ENCODE measurements at regions not wholly inside any gene's neighbourhood (a gene's known extent, or its start where the extent isn't known, plus 50 kb on each side); places are given as distances from the start of the nearest gene placed in this dataset.

DNA sequence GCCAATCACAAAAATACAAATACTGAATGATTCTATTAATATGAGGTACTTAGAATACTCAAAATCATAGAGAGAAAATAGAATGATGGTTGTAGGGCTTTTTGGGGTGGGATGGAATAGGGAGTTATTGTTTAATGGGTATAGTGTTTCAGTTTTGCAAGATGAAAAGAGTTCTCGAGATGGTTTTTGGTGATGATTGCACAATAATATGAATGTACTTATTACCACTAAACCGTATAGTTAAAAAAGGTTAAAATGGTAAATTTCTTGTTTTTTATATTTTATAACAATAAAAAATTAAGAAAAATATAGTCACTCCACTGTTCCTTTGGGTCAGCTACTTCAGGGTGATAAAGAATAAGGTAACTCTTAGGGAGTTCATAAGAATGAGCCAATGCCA, 560.1 kb downstream of the TDRD15 start:
- Histone ChIP-seq H3K27ac (no peak overlapping the region), H3K9me3 (peaks cover 9% of the 10 kb centered on the region; the same call in 1 of the 3 replicates), H3K4me3 (no peak overlapping the region), H3K4me1 (no peaks in the 10 kb centered on the region), H3K4me2 (no peak overlapping the region)
- DNase-seq (ENCODE audit: low read depth in 1 of 2, low spot score in 1 of 2): no peak
- 32% methylated on average over 2 of the region's 2 CpGs for WGBS (ENCODE audit: missing lambda C conversion rate)
- TF ChIP-seq CEBPB (IDR thresholded peaks at IDR 0.05): 0 out of 4 replicates have a peak, but pooled peaks of 1 of the 2 experiments have one; percentile 11
- TF ChIP-seq, protein P1, sequence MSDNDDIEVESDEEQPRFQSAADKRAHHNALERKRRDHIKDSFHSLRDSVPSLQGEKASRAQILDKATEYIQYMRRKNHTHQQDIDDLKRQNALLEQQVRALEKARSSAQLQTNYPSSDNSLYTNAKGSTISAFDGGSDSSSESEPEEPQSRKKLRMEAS (IDR thresholded peaks at IDR 0.05): no peak
- POLR2A ChIA-PET: no interaction called here
- CTCF ChIA-PET: interaction anchor here (1.1 kb wide), 1 partner anchor 11 kb away, joined by 3 read pairs; no protein-coding TSS in a partner anchor
- no peak for FAIRE-seq
- no peak for ATAC-seq

DNA sequence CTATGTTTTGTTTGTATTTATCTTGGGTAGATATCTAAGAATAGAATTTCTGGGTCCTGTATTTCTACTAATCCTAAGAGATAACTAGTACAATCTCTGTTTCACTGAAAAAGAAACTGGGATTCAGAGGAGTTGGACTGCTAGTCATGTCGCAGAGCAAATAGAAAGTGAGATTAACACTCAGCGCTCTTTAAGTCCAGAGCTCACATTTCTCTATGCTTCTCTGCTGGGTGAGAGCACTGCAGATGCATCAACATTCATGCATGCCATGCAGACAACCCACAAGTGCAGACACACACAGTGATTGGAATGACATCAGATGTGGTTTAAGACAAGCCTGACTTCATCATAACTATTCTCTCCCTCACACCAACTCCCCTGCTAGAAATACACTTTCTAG, 563.8 kb downstream of the TDRD15 start:
- peaks cover 2% of the 10 kb centered on the region; the same call in 1 of the 3 replicates for H3K9me3 ChIP-seq
- TF ChIP-seq SMC3 (IDR thresholded peaks at IDR 0.05): no peak
- TF ChIP-seq, protein P2, sequence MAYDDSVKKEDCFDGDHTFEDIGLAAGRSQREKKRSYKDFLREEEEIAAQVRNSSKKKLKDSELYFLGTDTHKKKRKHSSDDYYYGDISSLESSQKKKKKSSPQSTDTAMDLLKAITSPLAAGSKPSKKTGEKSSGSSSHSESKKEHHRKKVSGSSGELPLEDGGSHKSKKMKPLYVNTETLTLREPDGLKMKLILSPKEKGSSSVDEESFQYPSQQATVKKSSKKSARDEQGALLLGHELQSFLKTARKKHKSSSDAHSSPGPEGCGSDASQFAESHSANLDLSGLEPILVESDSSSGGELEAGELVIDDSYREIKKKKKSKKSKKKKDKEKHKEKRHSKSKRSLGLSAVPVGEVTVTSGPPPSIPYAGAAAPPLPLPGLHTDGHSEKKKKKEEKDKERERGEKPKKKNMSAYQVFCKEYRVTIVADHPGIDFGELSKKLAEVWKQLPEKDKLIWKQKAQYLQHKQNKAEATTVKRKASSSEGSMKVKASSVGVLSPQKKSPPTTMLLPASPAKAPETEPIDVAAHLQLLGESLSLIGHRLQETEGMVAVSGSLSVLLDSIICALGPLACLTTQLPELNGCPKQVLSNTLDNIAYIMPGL (CRISPR knock-in tag; IDR thresholded peaks at IDR 0.05; ENCODE audit: borderline replicate concordance): no peak
- WGBS (ENCODE audit: missing lambda C conversion rate): 28% methylated on average over 2 of the region's 2 CpGs

DNA sequence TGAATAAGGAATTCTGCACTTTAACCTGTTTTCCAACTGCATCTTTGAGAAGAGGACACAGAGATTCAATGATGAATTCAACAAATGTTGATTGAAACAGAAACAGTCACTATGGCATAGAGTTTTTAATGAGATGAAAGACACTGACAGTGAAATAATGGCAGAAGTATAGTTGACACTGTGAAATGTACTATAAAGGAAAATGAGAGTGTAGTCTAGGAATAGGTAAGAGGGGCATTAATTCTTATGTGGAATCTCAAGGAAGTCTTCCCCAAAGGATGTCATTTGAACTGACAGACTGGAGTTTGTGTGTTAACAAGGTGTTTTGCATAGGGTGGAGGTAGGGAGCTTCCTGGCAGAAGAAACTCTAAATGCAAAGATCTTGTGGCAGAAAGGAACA, 566.2 kb downstream of the TDRD15 start:
- no peaks in the 10 kb centered on the region for H3K4me1 ChIP-seq
- POLR2A ChIA-PET: no interaction called here
- DNase-seq (ENCODE audit: low read depth in 1 of 2, low spot score in 1 of 2): no peak
- CTCF ChIA-PET: no interaction called here
- H3K9me3 ChIP-seq: no peaks in the 10 kb centered on the region
- no peak overlapping the region for H3K4me3 ChIP-seq
- no peak overlapping the region for H3K4me2 ChIP-seq
- H3K27ac ChIP-seq: no peak overlapping the region
- FAIRE-seq: no peak
- ATAC-seq: no peak
- no peak for TF ChIP-seq HOXA7 (CRISPR knock-in tag; IDR thresholded peaks at IDR 0.05)
- no peak for TF ChIP-seq RAD21 (conservative IDR thresholded peaks at IDR 0.05 in 1 of 2, IDR thresholded peaks at IDR 0.05 in 1 of 2)
- TF ChIP-seq, protein P3, sequence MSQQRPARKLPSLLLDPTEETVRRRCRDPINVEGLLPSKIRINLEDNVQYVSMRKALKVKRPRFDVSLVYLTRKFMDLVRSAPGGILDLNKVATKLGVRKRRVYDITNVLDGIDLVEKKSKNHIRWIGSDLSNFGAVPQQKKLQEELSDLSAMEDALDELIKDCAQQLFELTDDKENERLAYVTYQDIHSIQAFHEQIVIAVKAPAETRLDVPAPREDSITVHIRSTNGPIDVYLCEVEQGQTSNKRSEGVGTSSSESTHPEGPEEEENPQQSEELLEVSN (IDR thresholded peaks at IDR 0.05; ENCODE audit: borderline replicate concordance, low read depth): no peak
- no peak for TF ChIP-seq CHD4 (IDR thresholded peaks at IDR 0.05; ENCODE audit: borderline replicate concordance)
- no peak for TF ChIP-seq MYC (IDR thresholded peaks at IDR 0.05; ENCODE audit: borderline replicate concordance, low read length)
- TF ChIP-seq POLR2AphosphoS2 (conservative IDR thresholded peaks at IDR 0.05; ENCODE audit: low read length): no peak
- TF ChIP-seq RCOR1 (IDR thresholded peaks at IDR 0.05; ENCODE audit: low read depth, low read length): no peak
- TF ChIP-seq HOXB5 (CRISPR knock-in tag; IDR thresholded peaks at IDR 0.05): no peak
- TF ChIP-seq FOSB (CRISPR knock-in tag; IDR thresholded peaks at IDR 0.05): no peak
- TF ChIP-seq ZNF302 (CRISPR knock-in tag; IDR thresholded peaks at IDR 0.05): no peak
- TF ChIP-seq HDAC2 (IDR thresholded peaks at IDR 0.05): no peak
- no peak for TF ChIP-seq KDM5A (IDR thresholded peaks at IDR 0.05)
- no peak for TF ChIP-seq MAZ (IDR thresholded peaks at IDR 0.05; ENCODE audit: borderline replicate concordance, low read depth, low read length)
- TF ChIP-seq NPAS2 (CRISPR knock-in tag; IDR thresholded peaks at IDR 0.05; ENCODE audit: borderline replicate concordance): no peak
- no peak for TF ChIP-seq PHF8 (IDR thresholded peaks at IDR 0.05; ENCODE audit: borderline replicate concordance, low read depth)
- TF ChIP-seq FOSL2 (IDR thresholded peaks at IDR 0.05): no peak
- no peak for TF ChIP-seq FOSL2 (CRISPR knock-in tag; IDR thresholded peaks at IDR 0.05)

More for the DNA sequence above, 563.8 kb downstream of the TDRD15 start:
- no peak overlapping the region for H3K4me2 ChIP-seq
- FAIRE-seq (no peak), ATAC-seq (no peak), DNase-seq (ENCODE audit: low read depth in 1 of 2, low spot score in 1 of 2) (no peak)
- H3K4me3 ChIP-seq: no peak overlapping the region
- ChIA-PET POLR2A (no interaction called here), CTCF (no interaction called here)
- H3K27ac ChIP-seq: no peak overlapping the region
- H3K4me1 ChIP-seq: no peaks in the 10 kb centered on the region
